ENCODE measurements at regions not wholly inside any gene's neighbourhood (a gene's known extent, or its start where the extent isn't known, plus 50 kb on each side); places are given as distances from the start of the nearest gene placed in this dataset.

GRCh38 chr4:58064653-58065052 is 954.5 kb upstream of the IGFBP7 start:
- Histone ChIP-seq H2AFZ (ENCODE audit: low read depth, low read length) (no peak overlapping the region), H3K4me3 (replicated peaks in 1 of 3; ENCODE audit: insufficient read depth in 1 of 3, low read depth in 1 of 3, low read length in 3 of 3) (no peak overlapping the region), H3K27me3 (ENCODE audit: control insufficient read depth in 2 of 2, insufficient read depth in 2 of 2, low read length in 2 of 2) (no peaks in the 10 kb centered on the region), H3K9ac (replicated peaks; ENCODE audit: extremely low read depth, insufficient read depth, low read length) (no peak overlapping the region), H3K9me1 (replicated peaks; ENCODE audit: control insufficient read depth, extremely low read depth, insufficient read depth, low read length) (no peaks in the 10 kb centered on the region), H3K36me3 (ENCODE audit: control insufficient read depth in 2 of 2, extremely low read depth in 1 of 2, insufficient read depth in 2 of 2, low read length in 2 of 2) (no peaks in the 10 kb centered on the region), H3K9me3 (replicated peaks; ENCODE audit: control insufficient read depth, insufficient read depth, low read length) (peaks cover 5% of the 10 kb centered on the region), H3K4me1 (ENCODE audit: control insufficient read depth, extremely low read depth, insufficient read depth, low read length) (no peaks in the 10 kb centered on the region), H3K4me2 (ENCODE audit: insufficient read depth, low read length) (no peak overlapping the region), H3K27ac (ENCODE audit: insufficient read depth, low read depth, low read length) (no peak overlapping the region), H4K20me1 (replicated peaks; ENCODE audit: control insufficient read depth, extremely low read depth, insufficient read depth, low read length) (no peaks in the 10 kb centered on the region), H3K79me2 (ENCODE audit: control insufficient read depth, insufficient read depth, low read length) (no peaks in the 10 kb centered on the region)
- TF ChIP-seq JUN (IDR thresholded peaks at IDR 0.05; ENCODE audit: borderline replicate concordance, insufficient read depth, insufficient read length, low read depth) = no peak
- TF ChIP-seq POLR2AphosphoS5 (IDR thresholded peaks at IDR 0.05; ENCODE audit: insufficient read depth, low read depth, low read length) = no peak
- TF ChIP-seq CTCF (IDR thresholded peaks at IDR 0.05; ENCODE audit: extremely low read depth in 1 of 2, insufficient read depth in 1 of 2, low read depth in 1 of 2, low read length in 2 of 2) = no peak
- no peak for TF ChIP-seq EZH2 (IDR thresholded peaks at IDR 0.05; ENCODE audit: borderline replicate concordance, low read depth, low read length, severe bottlenecking)
- TF ChIP-seq GATA2 (IDR thresholded peaks at IDR 0.05; ENCODE audit: insufficient read depth, insufficient read length, low read depth, low read length) = no peak
- TF ChIP-seq POLR2A (IDR thresholded peaks at IDR 0.05; ENCODE audit: low read depth, low read length) = no peak
- TF ChIP-seq, protein P1, sequence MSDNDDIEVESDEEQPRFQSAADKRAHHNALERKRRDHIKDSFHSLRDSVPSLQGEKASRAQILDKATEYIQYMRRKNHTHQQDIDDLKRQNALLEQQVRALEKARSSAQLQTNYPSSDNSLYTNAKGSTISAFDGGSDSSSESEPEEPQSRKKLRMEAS (IDR thresholded peaks at IDR 0.05; ENCODE audit: insufficient read depth, insufficient read length) = no peak
- no peak for TF ChIP-seq MYC (IDR thresholded peaks at IDR 0.05; ENCODE audit: low read depth, low read length)
- no peak for TF ChIP-seq FOS (IDR thresholded peaks at IDR 0.05; ENCODE audit: borderline replicate concordance, insufficient read depth, low read length)
- CTCF ChIA-PET = no interaction called here
- FAIRE-seq (no peak), DNase-seq (ENCODE audit: low read depth, low spot score) (no peak)
- intact Hi-C loops (cut with micrococcal nuclease) (no loop called here), dilution Hi-C loops (cut with MboI; ENCODE audit: extremely low pct_ligation_motif_present, low sequenced_read_pairs) (no loop called here)
- no TSS peak for BruUV-seq (replicated peaks)
- POLR2A ChIA-PET = no interaction called here

All from endothelial cell of umbilical vein (primary cell).